GM20000 (cell line): ENCODE measurements at regions not wholly inside any gene's neighbourhood (a gene's known extent, or its start where the extent isn't known, plus 50 kb on each side); places are given as distances from the start of the nearest gene placed in this dataset.

Experiments used
- DNase-seq: peaks from one replicate; pipeline ENCODE4 v3.0.0; 2012; ENCODE audit warnings: low spot score
- TF ChIP-seq, protein P1 (sequence below): IDR thresholded peaks from 2 replicates; pipeline ENCODE4 v1.5.1; 2012; ENCODE audit warnings: mild to moderate bottlenecking, control low read depth; ENCODE audit errors: extremely low read depth, missing control alignments

DNA sequence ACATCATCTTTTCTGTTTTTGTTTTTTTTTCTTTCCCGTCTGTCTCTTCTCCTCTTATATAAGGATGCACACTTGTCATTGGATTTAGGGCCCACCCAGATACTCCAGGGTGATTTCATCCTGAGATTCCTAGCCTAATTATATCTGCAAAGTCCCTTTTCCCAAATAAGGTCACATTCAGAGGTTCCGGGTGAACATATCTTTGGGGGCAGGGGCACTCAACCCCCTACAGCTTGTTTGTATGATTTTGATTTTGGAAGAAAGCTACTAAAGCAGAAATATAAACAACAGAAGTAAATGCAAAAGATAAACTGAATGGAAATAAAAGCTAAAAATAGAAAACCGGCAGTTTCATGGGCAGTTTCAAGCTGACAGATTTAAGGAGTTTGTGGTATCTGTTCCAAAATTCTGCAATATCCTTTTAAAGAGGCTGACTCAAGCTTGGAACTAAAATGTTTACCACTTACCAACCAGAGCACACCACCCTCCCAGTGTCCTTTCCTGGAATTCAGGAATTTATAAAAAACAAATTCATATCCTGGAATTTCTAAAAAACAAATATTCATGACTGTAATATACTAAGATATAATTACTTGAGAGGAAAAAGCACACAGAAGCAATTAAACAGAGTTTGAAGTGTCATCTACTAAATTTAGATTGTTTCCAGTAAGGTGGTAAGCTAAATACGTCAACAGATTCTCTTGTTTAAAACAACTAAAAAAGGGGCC, 100.0 kb upstream of the CARMIL1 start:
- DNase-seq: no peak
- TF ChIP-seq, protein P1, sequence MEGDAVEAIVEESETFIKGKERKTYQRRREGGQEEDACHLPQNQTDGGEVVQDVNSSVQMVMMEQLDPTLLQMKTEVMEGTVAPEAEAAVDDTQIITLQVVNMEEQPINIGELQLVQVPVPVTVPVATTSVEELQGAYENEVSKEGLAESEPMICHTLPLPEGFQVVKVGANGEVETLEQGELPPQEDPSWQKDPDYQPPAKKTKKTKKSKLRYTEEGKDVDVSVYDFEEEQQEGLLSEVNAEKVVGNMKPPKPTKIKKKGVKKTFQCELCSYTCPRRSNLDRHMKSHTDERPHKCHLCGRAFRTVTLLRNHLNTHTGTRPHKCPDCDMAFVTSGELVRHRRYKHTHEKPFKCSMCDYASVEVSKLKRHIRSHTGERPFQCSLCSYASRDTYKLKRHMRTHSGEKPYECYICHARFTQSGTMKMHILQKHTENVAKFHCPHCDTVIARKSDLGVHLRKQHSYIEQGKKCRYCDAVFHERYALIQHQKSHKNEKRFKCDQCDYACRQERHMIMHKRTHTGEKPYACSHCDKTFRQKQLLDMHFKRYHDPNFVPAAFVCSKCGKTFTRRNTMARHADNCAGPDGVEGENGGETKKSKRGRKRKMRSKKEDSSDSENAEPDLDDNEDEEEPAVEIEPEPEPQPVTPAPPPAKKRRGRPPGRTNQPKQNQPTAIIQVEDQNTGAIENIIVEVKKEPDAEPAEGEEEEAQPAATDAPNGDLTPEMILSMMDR: no peak

DNA sequence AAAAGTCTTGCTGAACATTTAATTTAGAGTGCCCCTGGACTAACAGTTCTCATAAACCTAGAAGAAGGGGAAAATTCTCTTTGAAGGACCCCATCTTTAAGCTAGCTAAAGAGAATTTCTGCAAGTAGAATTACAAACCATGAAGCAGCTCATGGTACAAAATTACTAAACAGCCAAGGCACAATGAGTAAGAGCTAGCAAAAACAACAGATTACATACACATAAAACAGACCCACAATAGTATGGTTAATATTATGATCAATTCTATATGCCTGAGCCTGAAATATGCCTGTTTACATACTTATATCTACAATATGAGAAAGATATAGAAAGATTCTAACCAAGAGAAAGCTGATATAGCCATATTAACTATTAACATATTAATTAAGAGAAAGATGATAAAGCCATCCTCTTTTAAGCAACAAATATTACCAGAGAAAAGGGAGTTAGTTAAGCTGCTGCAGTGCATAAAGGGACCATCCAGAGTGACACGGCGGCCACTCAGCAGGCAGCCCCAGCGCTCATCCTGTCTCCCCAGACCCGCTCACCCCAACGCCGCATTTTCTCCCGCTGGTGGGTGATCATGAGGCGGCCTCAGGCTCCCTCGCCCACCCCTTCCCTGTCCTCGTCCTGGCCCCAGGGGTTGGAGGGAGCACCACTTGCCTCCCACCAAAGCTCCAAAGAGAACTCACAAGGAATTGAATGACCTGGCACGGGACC, 98.4 kb upstream of the CARMIL1 start:
- TF ChIP-seq, protein P1: no peak

DNA sequence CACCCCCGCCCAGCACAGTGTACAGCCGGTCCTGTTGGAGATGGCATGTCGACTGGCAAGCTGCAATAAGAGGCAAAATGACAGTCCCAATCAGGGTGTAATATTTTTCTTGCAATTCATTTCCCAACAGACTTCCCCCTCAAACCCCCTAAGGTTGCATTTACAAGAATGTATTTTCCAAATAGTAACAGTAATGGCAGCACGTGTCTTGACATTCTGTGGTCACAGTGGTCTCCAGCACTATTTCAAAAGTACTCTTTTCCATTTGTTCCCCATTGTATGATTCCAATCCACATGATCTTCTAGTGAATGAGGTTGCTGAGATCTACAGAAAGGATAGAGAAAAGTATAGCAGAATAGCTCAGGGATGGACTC, 97.8 kb upstream of the CARMIL1 start:
- TF ChIP-seq, protein P1: no peak
- no peak for DNase-seq

More for the DNA sequence above, 98.4 kb upstream of the CARMIL1 start:
- DNase-seq: no peak

DNA sequence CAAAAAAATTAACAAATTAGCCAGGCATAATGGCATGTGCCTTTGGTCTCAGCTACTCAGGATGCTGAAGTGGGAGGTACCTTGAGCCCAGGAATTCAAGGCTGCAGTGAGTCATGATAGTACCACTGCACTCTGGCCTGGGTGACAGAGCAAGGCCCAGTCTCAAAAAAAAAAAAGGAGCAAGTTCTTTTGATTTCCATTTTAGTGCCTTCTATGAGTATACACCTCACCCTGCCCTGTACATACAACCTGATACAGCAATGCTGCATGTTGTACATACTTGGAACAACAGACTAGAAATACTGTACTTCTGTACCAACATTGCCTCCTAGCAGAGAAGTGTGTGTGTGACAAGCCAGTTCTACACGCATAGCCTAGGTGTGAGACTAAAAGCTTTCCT, 97.3 kb upstream of the CARMIL1 start:
- no peak for DNase-seq
- TF ChIP-seq, protein P1: no peak

DNA sequence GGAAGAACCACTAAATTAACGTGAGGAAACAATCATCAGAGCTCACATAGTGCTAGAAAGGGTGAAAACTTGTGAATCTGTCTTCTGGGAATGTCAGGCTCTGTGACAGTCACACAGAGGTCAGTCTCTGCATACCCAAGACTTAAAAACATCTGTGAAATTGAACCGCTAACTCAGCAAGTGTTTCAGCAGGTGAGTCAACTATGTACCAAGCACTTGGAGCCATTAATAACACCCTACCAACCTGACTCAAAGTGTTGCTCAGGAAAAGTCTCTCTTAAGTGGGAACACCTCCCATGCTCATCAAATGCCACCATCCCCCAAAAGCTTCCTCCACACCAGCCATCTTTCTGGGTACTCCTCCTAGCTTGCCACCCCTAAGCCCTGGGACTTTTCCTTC, 92.3 kb upstream of the CARMIL1 start:
- no peak for DNase-seq
- TF ChIP-seq, protein P1: no peak

DNA sequence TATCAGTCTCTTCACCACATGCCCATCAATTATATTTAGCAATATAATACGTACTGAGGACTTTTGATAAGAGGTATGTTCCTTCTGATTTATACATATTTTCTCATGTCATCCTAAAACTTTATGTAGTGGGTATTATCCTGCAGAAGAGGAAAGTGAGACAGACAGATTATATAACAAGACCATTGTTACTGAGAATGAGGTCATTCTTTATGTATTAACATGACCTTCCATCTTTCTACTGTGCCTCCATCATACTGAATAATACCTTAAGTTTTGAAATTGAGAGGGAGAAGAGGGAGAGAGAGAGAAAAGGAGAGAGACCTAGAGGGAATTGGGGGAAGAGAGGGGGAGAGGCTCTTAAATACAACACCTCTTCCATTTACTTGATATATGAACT, 90.9 kb upstream of the CARMIL1 start:
- TF ChIP-seq, protein P1: no peak
- no peak for DNase-seq
